Inflammatory macrophage (primary cell): ENCODE measurements at regions not wholly inside any gene's neighbourhood (a gene's known extent, or its start where the extent isn't known, plus 50 kb on each side); places are given as distances from the start of the nearest gene placed in this dataset.

Experiments used
- DNase-seq, 2 donors: peaks; one replicate each; pipeline ENCODE4 v3.0.0-alpha.2; 2020 to 2022

DNA sequence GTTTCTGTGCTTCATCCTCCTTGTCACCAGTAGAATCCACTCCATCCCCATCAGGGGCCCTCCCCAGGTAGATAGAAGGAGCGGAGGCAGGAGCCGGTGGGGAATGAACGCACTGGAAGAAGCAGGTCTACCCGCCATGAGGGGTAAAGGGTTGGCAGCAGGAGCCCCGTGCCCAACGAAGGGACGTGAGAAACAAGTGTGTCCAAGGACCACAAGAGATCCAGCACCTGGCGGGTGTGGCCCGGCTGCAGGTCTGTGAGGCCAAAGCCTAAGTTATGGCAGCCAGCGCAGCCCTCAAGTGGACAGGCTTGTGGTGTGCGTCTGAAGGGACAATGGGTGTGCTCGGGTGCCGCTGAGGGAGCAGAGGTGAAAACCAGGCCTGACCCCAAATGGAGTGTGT is 94.3 kb downstream of the IRX2 start:
- no peak for DNase-seq

DNA sequence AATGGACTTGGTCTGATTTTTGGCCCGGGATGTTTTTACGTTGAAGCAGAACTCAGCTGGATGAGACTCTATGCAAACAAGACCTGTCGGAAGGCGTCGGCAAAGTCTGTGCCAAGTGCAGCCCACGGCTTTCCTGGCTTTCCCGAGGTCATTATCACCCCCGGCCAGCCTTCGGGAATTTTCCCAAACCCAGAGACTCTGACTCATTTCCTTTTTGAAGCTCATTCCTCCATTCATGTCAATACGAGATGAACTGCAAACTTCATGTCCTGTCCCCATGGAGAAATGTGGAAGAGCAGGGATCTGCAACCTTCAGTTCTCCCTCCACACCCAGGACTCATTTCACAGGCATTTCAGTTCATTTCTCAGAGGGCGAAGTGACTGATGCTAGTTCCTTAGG is 95.3 kb downstream of the IRX2 start:
- DNase-seq = no peak

DNA sequence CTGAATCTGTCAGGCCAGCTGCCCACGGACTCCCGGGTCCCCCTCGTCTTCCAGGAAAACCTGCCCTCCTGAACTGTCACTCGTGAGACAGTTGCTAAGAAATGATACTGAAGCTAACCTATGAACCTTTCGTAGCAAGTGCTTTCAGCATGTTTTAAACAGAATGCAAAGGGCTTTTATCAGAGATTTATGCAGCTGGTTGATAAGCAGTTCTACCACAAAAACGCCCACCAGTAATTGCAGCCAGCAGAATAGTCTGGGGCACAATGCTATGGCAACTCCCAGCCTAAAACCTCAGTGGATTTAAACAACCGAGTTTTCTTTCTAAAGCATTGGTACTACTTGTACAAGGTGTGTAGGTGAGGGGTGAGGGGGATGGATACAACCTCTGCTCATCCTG is 97.5 kb downstream of the IRX2 start:
- DNase-seq = no peak

DNA sequence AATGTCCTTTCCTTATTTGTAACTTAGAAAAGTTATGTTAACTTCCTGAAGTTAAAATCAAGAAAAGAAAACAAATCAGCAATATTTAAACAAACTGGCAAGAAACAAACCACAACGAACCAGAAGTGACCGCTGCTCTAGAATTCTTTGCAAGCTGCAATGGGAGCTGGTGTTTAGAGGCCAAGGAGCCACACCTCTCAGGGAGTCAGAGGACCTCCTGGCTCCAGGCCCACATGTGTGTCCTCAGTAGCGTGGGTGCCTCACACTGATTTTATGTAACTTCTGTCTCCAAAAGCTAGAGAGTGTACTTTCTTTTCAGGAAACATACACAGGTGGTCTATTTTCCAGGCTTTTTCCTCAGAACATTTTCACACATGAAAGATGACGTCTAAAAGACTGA is 100.4 kb downstream of the IRX2 start:
- DNase-seq = no peak

DNA sequence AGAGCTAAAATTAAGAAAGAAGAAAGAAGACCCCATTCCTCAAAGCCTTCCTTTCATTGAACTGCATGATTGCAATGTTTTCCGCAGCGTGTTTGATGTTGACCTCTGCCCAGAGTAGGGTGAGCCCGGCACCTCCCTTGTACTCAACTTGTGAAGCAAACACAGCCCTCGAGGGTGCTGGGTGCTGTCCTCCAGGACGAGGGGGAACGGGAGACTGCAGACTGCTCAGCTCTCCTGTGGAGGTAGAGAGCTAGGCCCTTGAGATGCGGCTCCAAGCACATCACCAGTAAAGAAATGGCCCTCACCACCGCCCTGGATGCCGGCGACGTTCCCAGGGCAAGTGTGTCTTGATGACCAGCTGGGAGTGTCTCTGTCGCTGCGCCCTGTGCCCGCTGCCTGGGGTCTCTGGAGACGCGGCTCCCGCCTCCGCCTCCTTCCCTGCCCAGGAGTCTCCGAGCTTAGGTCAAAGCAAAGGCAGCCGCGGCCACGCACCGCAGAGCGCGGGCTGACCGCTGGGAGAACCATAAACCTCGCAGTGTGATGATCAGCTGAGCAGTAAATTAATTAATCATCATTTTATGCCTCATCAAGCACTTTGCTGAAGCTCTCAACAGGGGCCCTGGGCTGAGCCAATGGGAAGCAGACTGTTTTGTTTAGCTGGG is 108.7 kb downstream of the IRX2 start:
- DNase-seq = no peak

DNA sequence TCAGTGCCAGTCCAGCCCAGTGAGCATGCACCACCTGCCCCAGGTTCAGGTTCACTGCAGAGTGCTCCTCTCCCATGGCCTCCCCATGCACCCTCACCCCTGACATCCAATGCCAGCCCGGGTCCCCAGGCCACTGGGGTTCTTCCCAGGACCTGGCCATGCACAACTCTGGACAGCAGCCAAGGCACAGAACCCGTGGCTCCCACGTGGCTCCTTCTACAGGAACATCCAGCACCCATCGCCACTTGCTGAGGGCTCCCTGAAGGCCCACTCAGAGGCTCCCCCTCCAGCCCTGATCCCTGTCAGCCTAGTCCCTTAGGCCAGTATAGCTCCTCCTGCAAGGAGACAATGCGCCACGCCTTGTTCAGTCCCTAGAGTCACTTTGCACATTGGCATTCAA is 110.8 kb downstream of the IRX2 start:
- no peak for DNase-seq

DNA sequence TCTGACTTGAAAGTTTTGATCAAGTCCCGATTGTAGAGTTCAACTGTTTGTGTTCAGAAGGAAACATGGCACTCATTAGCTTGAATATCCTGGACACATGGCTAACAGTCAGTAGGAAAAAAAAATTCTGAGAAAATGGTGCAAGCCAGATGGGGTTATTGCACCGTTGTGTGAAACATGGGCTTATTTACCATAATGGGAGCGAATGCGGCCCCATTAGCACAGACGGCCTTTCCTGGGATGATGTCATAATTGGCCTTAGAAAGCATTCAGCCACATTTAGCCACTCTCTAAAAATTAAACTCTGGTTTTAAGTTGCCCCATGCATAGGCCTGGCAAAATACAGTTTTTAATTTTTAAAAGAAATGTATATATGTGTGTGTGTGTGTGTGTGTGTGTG is 112.1 kb downstream of the IRX2 start:
- DNase-seq = no peak

DNA sequence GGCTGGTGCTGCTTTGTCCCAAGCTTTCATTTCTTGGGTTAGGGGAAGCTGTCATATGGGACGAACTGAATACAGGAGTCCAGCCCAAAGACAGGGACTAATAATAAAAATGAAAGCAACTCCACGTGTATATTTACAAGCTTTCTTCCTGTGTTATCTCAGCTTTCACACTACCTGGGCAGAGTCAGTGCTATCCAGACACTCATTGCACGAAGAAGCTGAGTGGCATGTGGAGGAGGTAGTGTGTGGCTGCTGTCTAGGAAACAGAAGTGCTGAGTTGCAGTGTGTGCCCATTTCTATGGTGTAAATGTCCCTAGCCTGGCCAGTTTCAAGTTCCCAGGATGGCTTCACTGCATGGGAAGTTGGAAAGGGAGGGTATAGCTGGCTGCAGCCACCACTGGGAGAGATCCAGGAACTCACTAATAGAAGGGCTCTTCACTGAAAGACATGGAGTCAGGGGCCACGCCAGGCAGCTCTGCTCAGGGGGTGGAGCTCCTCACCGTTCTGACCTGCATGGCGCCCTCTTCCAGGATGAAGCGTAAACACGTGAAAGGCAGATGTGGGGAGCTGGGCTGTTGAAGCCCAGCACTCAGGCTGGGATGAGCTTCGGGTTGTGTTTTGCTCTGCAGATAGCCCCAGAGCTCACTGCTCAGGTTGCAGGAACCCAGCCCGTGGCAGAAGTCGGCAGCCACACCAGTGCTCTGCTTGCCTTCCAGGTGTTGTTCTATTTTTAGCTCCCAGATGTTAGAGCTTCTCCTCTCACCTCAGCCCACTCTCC is 116.9 kb downstream of the IRX2 start:
- DNase-seq = no peak

DNA sequence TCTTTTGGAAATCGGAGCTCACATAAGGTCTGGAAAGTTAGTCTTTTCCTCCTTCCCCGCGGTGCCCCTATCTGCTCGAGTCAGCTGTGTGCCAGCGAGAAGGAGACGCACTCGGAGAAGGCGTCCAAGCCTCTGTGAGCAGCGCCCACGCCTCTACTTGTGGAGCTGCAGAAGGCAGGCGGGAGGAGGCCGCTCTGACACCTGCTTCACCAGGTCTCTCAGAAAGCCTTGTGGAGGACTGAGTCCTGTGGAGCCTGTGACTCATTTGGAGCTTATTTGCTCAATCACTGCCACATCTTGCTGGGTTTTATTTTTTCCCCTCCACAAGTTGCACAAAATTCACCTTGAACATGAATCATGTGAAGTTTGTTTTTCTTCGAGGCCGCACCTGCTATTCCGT is 117.5 kb downstream of the IRX2 start:
- DNase-seq = no peak

DNA sequence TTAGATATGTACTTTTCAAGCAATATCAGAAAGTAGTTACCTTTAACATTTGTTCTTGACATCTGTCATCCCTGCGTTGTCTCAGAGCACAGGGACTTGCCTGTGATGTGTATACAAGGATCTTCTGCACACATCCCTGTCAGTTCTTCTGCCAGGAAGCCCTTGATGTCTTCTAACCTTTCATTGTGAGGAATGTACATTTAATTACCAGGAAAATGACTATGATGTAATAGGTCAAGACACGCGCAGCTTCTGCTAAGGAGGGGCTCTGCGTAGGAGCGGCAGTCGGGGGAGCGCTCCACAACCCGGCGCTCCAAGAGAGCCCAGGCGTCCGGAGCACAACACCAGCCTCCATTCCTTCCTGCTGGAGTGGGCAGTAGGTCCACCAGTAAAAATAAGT is 119.7 kb downstream of the IRX2 start:
- DNase-seq = no peak

DNA sequence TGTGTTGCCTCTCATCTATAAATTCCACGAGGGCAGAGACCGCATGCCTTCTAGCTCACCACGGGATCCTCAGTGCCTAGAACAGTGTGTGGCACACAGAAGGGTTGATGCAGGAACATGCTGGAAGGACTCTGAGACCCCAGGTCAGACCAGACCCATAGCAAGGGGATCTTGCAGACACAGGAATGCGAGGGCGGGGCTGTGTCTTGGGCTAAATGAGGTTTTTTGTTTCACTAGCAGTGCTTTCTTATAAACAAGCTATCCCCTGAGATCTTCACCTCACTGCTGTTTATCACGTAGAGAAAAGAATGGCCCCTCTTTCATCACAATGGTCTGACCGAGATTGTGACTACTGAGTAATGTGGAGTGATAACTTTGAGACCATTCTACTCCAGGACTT is 122.4 kb downstream of the IRX2 start:
- no peak for DNase-seq

DNA sequence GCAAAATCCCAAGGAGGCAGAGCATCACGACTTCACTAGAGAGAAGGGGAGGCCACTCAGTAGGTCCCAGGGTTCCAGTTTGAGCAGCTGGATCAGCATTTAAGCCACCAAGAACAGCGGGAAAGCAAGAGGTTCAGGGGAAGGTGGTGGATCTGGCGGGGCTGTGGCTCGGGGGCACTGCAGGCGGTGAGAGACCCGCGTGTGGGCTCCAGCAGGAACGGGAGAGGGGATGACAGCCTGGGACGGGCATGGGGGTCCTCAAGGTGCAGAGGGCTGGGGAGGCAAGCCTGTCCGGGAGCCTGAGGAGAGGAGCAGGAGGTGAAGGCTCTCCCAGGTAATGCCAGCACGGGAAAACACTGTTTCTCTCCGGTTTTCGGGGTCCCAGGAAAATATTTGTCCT is 123.6 kb downstream of the IRX2 start:
- no peak for DNase-seq

DNA sequence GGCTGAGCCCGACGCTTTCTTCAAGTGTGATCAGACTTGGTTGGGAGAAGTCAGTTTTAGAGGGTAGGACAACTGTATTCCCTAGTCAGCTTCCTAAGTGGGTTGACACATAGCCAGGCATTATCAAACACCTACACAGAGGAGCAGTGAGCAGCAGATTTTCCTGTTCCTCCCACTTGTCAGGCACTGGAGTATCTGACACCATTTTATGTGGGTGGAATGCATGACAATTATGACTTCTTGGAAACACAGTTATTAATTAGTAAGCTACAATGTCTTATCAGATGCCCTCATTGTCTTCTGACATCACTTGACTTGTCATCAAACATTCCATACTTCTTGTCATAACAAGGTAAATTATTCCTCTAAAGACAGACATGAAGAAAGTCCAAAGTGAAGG is 124.9 kb downstream of the IRX2 start:
- DNase-seq = no peak

DNA sequence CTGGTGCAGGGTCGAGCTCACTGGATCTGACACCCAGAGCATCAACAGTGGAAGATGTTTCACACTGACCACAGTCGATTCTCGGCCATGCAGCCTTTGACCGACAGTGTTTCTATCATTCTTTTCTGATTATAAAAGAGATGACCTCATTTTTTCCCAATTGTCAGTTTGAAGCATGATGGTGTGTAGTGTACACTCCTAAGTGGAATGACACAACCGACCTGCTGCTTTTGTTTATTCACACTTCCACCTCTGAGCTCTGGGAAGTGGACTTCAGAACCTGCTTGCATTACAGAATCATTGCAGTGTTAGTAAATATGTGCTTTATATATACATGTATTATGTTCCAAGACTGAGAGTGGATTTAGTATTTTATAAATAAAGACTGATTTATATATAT is 128.6 kb downstream of the IRX2 start:
- no peak for DNase-seq

DNA sequence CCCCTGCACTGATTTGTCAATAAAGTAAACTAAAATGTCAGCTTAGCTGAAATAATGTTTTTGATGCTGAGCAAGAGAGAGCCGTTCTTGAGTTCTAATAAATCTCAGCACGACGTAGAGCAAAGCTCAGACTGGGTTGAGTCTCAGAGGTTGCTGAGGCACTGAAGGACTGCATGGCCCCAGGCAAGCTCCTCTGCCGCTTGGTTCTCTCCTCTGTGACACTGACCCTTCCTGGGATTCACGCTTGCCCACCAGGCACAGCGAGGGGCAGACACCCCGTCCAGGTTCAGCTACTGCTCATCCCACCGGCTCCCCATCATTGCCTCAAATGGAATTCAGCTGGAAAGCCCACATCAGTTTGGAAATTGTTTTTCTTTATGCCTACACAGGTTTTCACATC is 129.8 kb downstream of the IRX2 start:
- DNase-seq = no peak

DNA sequence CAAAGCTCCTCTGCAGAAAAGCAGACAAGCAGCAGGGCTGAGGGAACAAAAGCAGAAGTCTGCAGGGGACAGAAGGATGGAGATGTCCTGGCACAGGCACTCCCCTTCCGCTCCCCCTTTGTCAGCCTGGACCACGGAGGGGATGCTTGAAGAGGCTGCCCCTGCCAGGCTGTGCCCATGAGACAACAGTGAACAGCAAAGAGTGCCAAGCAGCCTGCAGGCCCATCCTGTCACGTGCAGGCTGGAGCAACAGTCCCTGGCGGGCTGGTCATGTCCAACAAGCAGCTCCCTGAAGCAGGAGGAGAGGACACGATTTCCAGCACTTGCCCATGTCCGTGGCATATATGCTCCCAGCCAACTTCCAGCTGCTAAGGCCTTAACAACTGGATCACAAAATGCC is 132.3 kb downstream of the IRX2 start:
- DNase-seq = no peak

DNA sequence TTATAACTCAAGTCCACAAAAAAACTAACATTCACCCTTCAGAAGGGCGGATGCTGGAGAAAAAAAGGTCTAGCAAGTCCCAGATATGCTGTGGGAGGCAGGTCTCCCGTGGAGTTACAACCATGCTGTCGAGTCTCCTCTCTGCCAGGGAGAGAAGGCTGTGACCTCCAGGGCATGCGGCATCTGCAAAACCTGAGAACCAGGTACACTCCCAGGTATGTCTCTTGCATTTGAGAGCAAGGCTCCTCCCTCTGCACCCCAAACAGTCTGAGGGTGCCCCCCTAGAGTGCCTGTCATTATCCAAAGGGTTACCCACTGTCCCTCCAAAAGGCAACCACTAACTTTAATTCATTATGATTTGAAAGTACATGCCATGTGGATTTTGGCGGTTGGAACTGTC is 134.0 kb downstream of the IRX2 start:
- no peak for DNase-seq

DNA sequence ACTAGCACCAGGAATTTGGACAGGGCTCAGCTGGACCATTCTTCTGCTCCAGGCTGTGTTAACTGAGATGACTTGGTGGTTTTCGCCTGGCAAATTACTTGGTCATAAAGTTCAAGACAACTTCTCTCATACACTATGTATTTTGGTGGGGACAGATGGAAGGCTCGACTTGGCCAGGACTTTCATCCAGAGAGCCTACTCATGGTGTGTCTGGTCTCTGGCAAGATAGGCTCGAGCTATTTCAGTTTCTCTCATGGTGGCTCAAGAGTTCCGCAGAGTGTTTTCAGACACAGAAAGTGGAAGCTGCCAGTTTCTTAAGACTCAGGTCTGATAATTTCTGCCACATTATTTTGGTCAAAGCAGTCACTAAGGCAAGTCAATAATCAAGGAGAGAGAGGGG is 135.6 kb downstream of the IRX2 start:
- DNase-seq = no peak

DNA sequence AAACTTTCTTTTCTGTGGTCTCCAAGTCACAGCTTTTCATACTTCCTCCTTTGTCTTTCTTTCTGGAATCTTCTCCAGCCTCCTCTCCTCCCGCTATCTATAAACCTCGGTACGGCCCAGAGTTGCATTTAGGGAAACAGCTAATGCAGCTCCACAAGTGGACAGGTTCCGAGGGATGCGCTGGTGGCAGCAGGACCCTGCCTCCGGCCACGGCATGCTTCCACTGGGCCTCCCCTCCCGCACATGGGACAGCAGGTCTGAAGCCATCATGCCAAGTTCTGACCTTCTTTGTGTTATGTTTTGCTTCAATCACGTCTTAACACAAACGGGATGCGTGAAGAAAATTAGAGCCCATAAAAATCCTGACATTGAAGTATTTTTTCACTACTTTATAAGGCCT is 136.9 kb downstream of the IRX2 start:
- no peak for DNase-seq

DNA sequence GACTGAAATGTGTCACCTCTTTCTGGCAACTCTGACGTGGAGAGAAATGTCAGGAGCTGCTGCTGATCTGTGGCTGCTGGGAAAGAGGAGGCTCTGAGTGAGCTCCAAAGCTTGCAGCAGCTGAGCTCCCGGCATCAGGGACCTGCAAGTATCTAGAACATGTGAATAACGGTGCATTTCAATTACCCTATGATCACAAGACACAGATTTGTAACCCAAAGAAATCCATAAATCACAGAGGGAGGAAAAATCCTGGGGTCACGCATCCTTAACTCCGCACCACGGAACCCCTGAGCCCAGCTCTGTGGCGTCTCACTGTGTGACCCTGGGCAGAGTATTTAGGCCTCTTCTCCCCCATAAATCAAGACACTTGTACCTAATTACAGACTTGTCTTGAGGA is 139.8 kb downstream of the IRX2 start:
- DNase-seq = no peak

DNA sequence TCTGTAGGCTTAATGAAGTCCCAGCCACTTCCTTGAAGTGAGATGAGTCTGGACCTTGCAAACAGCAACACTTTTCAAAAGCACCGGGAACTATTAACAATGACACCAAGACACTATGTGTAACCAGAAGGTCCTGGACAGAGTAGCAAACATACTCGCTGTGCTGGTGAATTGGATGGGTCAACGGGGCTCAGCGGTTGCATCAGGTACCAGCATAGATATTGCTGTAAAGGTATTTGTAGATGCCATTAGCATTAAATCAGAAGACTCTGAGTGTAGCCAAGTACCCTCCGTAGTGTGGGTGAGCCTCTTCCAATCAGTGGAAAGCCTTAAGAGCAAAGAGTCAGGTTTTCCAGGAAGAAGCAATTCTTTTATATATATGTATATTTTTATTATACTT is 140.5 kb downstream of the IRX2 start:
- no peak for DNase-seq

DNA sequence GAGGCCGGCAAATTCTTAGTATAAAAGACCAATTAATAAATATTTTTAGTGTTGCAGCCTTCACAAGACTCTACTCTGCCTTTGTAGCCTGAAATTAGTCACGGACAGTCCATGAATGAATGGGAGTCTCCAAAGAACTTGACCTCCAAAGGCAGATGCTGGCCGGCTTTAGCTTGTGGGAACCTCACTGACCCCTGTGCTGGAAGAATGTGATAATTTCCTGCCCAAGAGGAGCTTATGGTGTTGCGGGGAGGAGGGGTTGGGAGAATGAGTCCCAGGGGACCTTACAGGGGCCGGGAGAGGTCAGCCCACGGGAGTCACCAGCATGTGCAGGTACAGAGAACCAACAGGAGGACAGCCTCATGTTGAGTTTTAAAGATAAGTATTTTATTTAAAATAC is 143.1 kb downstream of the IRX2 start:
- no peak for DNase-seq

DNA sequence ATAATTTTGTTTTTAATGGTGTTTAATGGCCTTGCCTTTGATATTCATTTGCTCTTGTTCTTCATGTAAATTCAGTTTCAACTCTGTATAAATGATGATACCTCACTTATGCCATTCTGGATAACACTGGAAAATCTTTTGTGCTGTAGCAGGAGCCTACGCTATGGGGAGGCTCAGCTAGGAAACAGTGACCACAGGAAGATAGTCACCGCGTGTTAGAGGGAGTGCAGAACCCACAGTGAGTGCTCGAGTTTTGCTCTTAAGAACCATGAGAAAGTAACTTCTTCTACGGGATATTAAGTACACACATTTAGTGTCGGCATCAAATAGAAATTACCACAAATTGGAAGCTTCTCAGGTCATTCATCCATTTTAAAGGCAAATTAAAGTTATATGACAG is 143.9 kb downstream of the IRX2 start:
- DNase-seq = no peak

DNA sequence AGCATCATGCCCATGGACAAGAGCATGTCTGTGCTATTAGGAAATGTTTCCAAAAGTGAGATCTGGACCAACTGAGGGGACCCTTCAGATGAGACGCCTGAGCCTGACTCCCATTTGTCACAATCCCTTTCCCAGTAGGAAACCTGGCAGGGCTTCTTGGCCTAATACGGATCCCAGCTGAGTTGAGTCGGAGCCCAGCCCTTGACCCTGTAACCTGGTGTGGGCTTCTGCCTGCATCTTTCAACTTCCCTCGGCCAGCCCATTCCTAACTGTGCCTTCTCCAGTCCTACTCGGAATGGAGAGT is 148.3 kb downstream of the IRX2 start:
- DNase-seq = no peak
